ENCODE measurements at regions not wholly inside any gene's neighbourhood (a gene's known extent, or its start where the extent isn't known, plus 50 kb on each side); places are given as distances from the start of the nearest gene placed in this dataset.
"Not testable (repeated sequence)": the region's sequence is repeated elsewhere in the genome, so short reads cannot be mapped to it uniquely, and the experiment has no call there.

GRCh38 chr7:65749039-65749438 is 123.8 kb upstream of the VKORC1L1 start:
- TF ChIP-seq, protein P1, sequence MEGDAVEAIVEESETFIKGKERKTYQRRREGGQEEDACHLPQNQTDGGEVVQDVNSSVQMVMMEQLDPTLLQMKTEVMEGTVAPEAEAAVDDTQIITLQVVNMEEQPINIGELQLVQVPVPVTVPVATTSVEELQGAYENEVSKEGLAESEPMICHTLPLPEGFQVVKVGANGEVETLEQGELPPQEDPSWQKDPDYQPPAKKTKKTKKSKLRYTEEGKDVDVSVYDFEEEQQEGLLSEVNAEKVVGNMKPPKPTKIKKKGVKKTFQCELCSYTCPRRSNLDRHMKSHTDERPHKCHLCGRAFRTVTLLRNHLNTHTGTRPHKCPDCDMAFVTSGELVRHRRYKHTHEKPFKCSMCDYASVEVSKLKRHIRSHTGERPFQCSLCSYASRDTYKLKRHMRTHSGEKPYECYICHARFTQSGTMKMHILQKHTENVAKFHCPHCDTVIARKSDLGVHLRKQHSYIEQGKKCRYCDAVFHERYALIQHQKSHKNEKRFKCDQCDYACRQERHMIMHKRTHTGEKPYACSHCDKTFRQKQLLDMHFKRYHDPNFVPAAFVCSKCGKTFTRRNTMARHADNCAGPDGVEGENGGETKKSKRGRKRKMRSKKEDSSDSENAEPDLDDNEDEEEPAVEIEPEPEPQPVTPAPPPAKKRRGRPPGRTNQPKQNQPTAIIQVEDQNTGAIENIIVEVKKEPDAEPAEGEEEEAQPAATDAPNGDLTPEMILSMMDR (IDR thresholded peaks at IDR 0.05; ENCODE audit: unreplicated experiment), result no peak
- no peak overlapping the region for H3K4me3 Mint-ChIP-seq
- no peaks in the 10 kb centered on the region for H3K27me3 Mint-ChIP-seq (ENCODE audit: low read depth)
- DNase-seq (ENCODE audit: low spot score in 2 of 2, unreplicated experiment in 2 of 2), result no peak
- H3K36me3 Mint-ChIP-seq, result no peaks in the 10 kb centered on the region
- no peaks in the 10 kb centered on the region for H3K9me3 Mint-ChIP-seq
- no peak overlapping the region for H3K27ac Mint-ChIP-seq
- peaks cover 7% of the 10 kb centered on the region for H3K4me1 Mint-ChIP-seq

DNA sequence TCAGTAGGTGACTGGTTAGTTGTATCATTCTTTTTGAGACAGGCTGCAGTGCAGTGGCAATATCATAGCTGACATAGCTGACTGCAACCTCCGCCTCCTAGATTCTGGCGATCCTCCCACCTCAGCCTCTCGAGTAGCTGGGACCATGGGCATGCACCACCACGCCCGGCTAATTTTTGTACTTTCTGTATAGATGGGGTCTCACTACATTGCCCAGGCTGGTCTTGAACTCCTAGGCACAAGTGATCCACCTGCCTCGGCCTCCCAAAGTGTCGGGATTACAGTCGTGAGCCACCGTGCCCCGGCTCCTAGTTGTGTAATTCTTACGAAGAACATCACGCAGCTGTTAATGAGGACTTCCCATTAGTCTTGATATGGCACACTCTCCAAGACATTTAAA is 123.4 kb upstream of the VKORC1L1 start:
- Mint-ChIP-seq H3K27me3 (ENCODE audit: low read depth) (no peaks in the 10 kb centered on the region), H3K9me3 (no peaks in the 10 kb centered on the region), H3K36me3 (peaks cover 1% of the 10 kb centered on the region), H3K27ac (peak overlapping the region; percentile 12), H3K4me1 (peaks cover 7% of the 10 kb centered on the region), H3K4me3 (no peak overlapping the region)
- TF ChIP-seq, protein P1 (IDR thresholded peaks at IDR 0.05; ENCODE audit: unreplicated experiment), result no peak
- no peak for DNase-seq (ENCODE audit: low spot score in 2 of 2, unreplicated experiment in 2 of 2)

GRCh38 chr7:65750511-65751344 is 122.1 kb upstream of the VKORC1L1 start:
- DNase-seq (ENCODE audit: low spot score in 2 of 2, unreplicated experiment in 2 of 2), result peak; percentile 83 to 92
- Mint-ChIP-seq H3K27ac (peak overlapping the region; percentile 94), H3K4me1 (peaks cover 5% of the 10 kb centered on the region), H3K27me3 (ENCODE audit: low read depth) (no peaks in the 10 kb centered on the region), H3K9me3 (no peaks in the 10 kb centered on the region), H3K4me3 (peak overlapping the region; percentile 85), H3K36me3 (peaks cover 1% of the 10 kb centered on the region)
- TF ChIP-seq, protein P1 (IDR thresholded peaks at IDR 0.05; ENCODE audit: unreplicated experiment), result no peak

DNA sequence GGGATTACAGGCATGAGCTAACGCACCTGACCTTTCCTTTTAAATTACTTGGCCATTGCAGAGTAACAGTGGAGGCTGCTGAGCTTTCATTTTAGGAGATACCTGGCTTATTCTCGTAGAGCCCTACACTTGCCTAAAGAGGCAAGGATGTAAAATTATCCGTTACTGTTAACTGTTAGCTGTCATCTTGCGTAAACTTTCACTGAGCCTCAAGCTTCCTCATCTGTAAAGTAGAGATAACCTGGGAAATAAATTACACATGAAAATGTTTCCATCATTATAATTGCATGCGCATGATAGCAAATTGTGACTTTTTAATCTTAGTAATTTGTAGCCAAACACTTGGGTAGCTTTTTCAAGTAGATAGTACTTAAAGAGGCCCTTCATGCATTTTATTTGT is 118.8 kb upstream of the VKORC1L1 start:
- peaks cover 11% of the 10 kb centered on the region for H3K36me3 Mint-ChIP-seq
- H3K4me3 Mint-ChIP-seq; H3K4me1 Mint-ChIP-seq; DNase-seq (ENCODE audit: low spot score in 2 of 2, unreplicated experiment in 2 of 2); H3K27me3 Mint-ChIP-seq (ENCODE audit: low read depth); H3K27ac Mint-ChIP-seq; H3K9me3 Mint-ChIP-seq: not testable (repeated sequence)

DNA sequence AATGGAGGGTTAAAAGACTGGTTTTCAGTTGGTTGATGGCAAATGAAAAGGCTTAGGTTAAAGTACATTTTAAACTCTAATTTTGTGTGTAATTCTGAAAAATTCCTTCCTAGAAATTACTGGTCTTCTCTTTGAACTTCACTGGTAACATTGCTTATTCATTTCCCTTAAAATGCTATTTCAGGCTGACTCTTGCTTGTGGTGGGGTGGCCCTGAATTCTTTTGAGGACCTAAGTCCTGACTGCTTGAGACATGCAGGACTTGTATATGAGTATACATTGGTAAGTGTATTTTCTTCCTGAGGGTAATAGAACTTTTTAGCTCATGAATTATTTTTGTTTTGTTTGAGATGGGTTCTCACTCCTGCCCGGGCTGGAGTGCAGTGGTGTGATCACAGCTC is 113.9 kb upstream of the VKORC1L1 start:
- not testable (repeated sequence) for H3K27me3 Mint-ChIP-seq (ENCODE audit: low read depth); H3K27ac Mint-ChIP-seq; DNase-seq (ENCODE audit: low spot score in 2 of 2, unreplicated experiment in 2 of 2); H3K4me3 Mint-ChIP-seq; H3K4me1 Mint-ChIP-seq; H3K9me3 Mint-ChIP-seq
- peaks cover 19% of the 10 kb centered on the region for H3K36me3 Mint-ChIP-seq

GRCh38 chr7:65762712-65763111 is 110.2 kb upstream of the VKORC1L1 start:
- Mint-ChIP-seq H3K27ac (peak overlapping the region; percentile 54), H3K36me3 (peaks cover 16% of the 10 kb centered on the region)
- not testable (repeated sequence) for H3K27me3 Mint-ChIP-seq (ENCODE audit: low read depth); H3K9me3 Mint-ChIP-seq; DNase-seq (ENCODE audit: low spot score in 2 of 2, unreplicated experiment in 2 of 2); H3K4me1 Mint-ChIP-seq; H3K4me3 Mint-ChIP-seq

DNA sequence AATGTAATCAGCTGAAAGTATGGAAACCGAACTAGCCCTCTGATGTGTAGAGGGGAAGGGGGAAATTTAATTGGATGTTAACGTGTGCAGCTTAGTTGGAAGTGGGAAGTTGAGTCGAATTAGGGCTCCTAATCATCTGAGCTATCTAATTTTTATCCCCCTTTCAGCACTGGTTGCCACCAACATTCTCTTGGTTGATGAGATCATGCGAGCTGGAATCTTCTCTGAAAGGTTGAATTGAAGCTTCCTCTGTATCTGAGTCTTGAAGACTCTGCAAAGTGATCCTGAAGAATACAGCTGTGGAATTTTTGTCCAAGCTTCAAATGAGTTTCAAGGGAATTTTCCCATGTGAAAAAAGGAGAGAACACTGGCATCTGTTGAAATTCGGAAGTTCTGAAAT is 109.8 kb upstream of the VKORC1L1 start:
- not testable (repeated sequence) for H3K4me1 Mint-ChIP-seq; H3K9me3 Mint-ChIP-seq; H3K27me3 Mint-ChIP-seq (ENCODE audit: low read depth); H3K4me3 Mint-ChIP-seq; DNase-seq (ENCODE audit: low spot score in 2 of 2, unreplicated experiment in 2 of 2)
- peak overlapping the region; percentile 54 for H3K27ac Mint-ChIP-seq
- peaks cover 16% of the 10 kb centered on the region for H3K36me3 Mint-ChIP-seq

DNA sequence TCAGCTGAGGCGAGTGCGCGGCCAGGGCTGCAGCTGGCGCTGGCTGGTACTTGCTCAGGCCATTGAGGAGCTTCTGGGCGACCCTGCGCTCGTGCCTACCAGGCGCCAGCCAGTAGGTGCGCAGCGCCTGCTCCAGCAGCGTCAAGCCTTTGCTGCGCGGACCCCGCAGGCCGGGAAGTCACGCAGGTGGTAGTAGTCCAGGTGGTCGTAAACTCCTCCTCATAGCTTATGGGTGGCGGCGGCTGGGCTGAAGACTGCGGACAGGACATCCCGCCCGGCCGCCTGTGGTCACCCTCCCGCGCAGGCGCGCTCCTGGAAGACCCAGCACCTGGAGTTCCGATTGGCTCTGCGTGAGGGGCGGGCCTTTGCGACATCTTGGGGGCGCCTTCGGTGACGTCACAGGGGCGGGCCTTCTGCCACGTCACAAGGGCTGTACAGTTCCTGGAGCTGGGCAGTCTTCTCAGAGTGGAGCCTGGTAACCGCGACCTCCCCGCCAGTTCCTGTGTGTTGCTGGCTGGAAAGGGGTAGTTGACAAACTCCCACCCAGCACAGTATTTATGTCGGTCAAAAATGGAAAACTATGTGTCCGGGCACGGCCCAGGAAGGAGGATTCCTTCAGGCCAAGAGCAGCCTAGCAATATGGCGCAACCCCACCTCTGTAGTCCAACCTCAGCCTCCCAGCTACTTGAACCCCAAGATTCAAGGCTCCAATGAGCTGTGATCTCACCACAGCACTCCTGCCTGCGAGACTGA is 102.2 kb upstream of the VKORC1L1 start:
- DNase-seq (ENCODE audit: low spot score in 2 of 2, unreplicated experiment in 2 of 2), result peak; percentile 89 to 96
- not testable (repeated sequence) for H3K36me3 Mint-ChIP-seq; H3K27me3 Mint-ChIP-seq (ENCODE audit: low read depth); H3K9me3 Mint-ChIP-seq; H3K4me1 Mint-ChIP-seq
- Mint-ChIP-seq H3K27ac (peak overlapping the region; percentile 97), H3K4me3 (peak overlapping the region; percentile 89)

GRCh38 chr7:65771226-65771569 is 101.7 kb upstream of the VKORC1L1 start:
- not testable (repeated sequence) for H3K9me3 Mint-ChIP-seq; DNase-seq (ENCODE audit: low spot score in 2 of 2, unreplicated experiment in 2 of 2); H3K36me3 Mint-ChIP-seq; H3K4me1 Mint-ChIP-seq; H3K27me3 Mint-ChIP-seq (ENCODE audit: low read depth)
- Mint-ChIP-seq H3K4me3 (peak overlapping the region; percentile 89), H3K27ac (peak overlapping the region; percentile 97)

GRCh38 chr7:65776677-65777076 is 96.2 kb upstream of the VKORC1L1 start:
- not testable (repeated sequence) for H3K4me3 Mint-ChIP-seq; H3K27me3 Mint-ChIP-seq (ENCODE audit: low read depth); H3K9me3 Mint-ChIP-seq; H3K4me1 Mint-ChIP-seq; H3K27ac Mint-ChIP-seq; DNase-seq (ENCODE audit: low spot score in 2 of 2, unreplicated experiment in 2 of 2); H3K36me3 Mint-ChIP-seq

DNA sequence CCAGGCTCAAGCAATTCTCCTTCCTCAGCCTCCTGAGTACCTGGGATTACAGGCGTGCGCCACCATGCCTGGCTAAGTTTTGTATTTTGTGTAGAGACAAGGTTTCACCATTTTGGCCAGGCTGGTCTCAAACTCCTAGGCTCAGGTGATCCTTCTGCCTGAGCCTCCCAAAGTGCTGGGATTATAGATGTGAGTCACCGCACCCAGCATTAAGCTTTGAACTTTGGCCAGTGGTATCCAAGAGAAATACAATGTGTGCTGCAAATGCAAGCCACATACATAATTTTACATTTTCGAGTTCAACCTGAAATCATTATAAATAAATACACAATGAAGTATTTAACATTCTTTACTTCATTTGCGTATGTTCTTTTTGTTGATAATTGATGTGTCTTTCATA is 82.9 kb upstream of the VKORC1L1 start:
- not testable (repeated sequence) for DNase-seq (ENCODE audit: low spot score in 2 of 2, unreplicated experiment in 2 of 2); H3K4me3 Mint-ChIP-seq; H3K27me3 Mint-ChIP-seq (ENCODE audit: low read depth); H3K9me3 Mint-ChIP-seq; H3K4me1 Mint-ChIP-seq; H3K36me3 Mint-ChIP-seq; H3K27ac Mint-ChIP-seq

All from mesothelial cell of epicardium (in vitro differentiated cells).